ENCODE measurements at regions not wholly inside any gene's neighbourhood (a gene's known extent, or its start where the extent isn't known, plus 50 kb on each side); places are given as distances from the start of the nearest gene placed in this dataset.

- H2AFZ ChIP-seq (ENCODE audit: low read depth, low read length, poor library complexity, severe bottlenecking): no peak overlapping the region
- H3K4me3 ChIP-seq (replicated peaks in 1 of 2; ENCODE audit: low read depth in 1 of 2, low read length in 2 of 2): no peak overlapping the region
- no peak overlapping the region for H3K27ac ChIP-seq (ENCODE audit: low read depth, low read length)
- no peaks in the 10 kb centered on the region for H3K9me3 ChIP-seq (ENCODE audit: control insufficient read depth in 1 of 2, insufficient read depth in 1 of 2, low read depth in 1 of 2, low read length in 2 of 2)
- ChIA-PET RAD21 (ENCODE audit: low non-redundant PET in 1 of 2, low total read pairs in 2 of 2, uncharacterized antibody in 2 of 2, unreplicated experiment in 2 of 2) (no interaction called here), CTCF (interaction anchor here (0.6 to 2.9 kb wide), 6 partner anchors 10 to 335 kb away, joined by 3 to 8 read pairs (median 4); no protein-coding TSS in a partner anchor), POLR2A (no interaction called here)
- H3K27me3 ChIP-seq (ENCODE audit: insufficient read depth, low read length): peaks cover 24% of the 10 kb centered on the region
- no peaks in the 10 kb centered on the region for H3K79me2 ChIP-seq (ENCODE audit: insufficient read depth, low read length)
- H4K20me1 ChIP-seq (ENCODE audit: insufficient read depth): no peaks in the 10 kb centered on the region; the same call in 1 of the 2 replicates
- H3K36me3 ChIP-seq (ENCODE audit: control insufficient read depth in 1 of 2, insufficient read depth in 2 of 2, low read length in 2 of 2): no peaks in the 10 kb centered on the region
- intact Hi-C loops (cut with micrococcal nuclease): loop anchor here (1.0 to 5.0 kb wide), 5 partner anchors 45 to 735 kb away; no protein-coding TSS in a partner anchor
- BruUV-seq (replicated peaks): no TSS peak
- peak; percentile 25; the same call in 1 of the 2 replicates for ATAC-seq
- TF ChIP-seq CTCF (IDR thresholded peaks at IDR 0.05 in 2 of 3, conservative IDR thresholded peaks at IDR 0.05 in 1 of 3; ENCODE audit: borderline replicate concordance in 1 of 3, insufficient read depth in 1 of 3, low read depth in 2 of 3, low read length in 2 of 3) (peak; percentile 54 to 92 (median 77); a peak in 5 of 6 replicates), RAD21 (IDR thresholded peaks at IDR 0.05; ENCODE audit: low read depth) (peak; percentile 68), CBX3 (IDR thresholded peaks at IDR 0.05; ENCODE audit: low read depth) (no peak)
- H3K9me2 ChIP-seq (ENCODE audit: insufficient read depth): no peaks in the 10 kb centered on the region
- DNase-seq (ENCODE audit: low read depth, low spot score): no peak
- no peak overlapping the region for H3K4me2 ChIP-seq (ENCODE audit: low read length)
- H3K9ac ChIP-seq (ENCODE audit: low read length): no peak overlapping the region
- H3K4me1 ChIP-seq (ENCODE audit: control insufficient read depth in 1 of 2, insufficient read depth in 2 of 2, low read length in 2 of 2): no peaks in the 10 kb centered on the region
Measured at GRCh38 chr20:21571841-21572690, 58.2 kb upstream of the NKX2-2 start.

GRCh38 chr20:21570285-21570992, 56.6 kb upstream of the NKX2-2 start:
- H3K4me3 ChIP-seq (replicated peaks in 1 of 2; ENCODE audit: low read depth in 1 of 2, low read length in 2 of 2): no peak overlapping the region
- H3K4me1 ChIP-seq (ENCODE audit: control insufficient read depth in 1 of 2, insufficient read depth in 2 of 2, low read length in 2 of 2): no peaks in the 10 kb centered on the region
- H4K20me1 ChIP-seq (ENCODE audit: insufficient read depth): no peaks in the 10 kb centered on the region; the same call in 1 of the 2 replicates
- H3K9me2 ChIP-seq (ENCODE audit: insufficient read depth): no peaks in the 10 kb centered on the region
- ATAC-seq: no peak
- H3K9me3 ChIP-seq (ENCODE audit: control insufficient read depth in 1 of 2, insufficient read depth in 1 of 2, low read depth in 1 of 2, low read length in 2 of 2): no peaks in the 10 kb centered on the region
- POLR2A ChIA-PET: no interaction called here
- no peak for DNase-seq (ENCODE audit: low read depth, low spot score)
- TF ChIP-seq SRF (IDR thresholded peaks at IDR 0.05; ENCODE audit: low read depth) (no peak), EZH2 (IDR thresholded peaks at IDR 0.05) (no peak), POLR2A (IDR thresholded peaks at IDR 0.05; ENCODE audit: borderline replicate concordance, extremely low read depth, insufficient read depth, insufficient read length) (no peak), CEBPB (IDR thresholded peaks at IDR 0.05; ENCODE audit: low read depth) (no peak), YY1 (IDR thresholded peaks at IDR 0.05; ENCODE audit: extremely low read depth, insufficient replicate concordance, low read depth, low read length) (no peak), SP1 (IDR thresholded peaks at IDR 0.05; ENCODE audit: low read depth) (no peak), ELF1 (IDR thresholded peaks at IDR 0.05; ENCODE audit: borderline replicate concordance, low read depth) (no peak), ZBTB33 (IDR thresholded peaks at IDR 0.05; ENCODE audit: extremely low read depth, insufficient replicate concordance, low read length) (no peak), ZNF274 (IDR thresholded peaks at IDR 0.05; ENCODE audit: low read depth, low read length) (no peak), ZFX (IDR thresholded peaks at IDR 0.05) (no peak), RAD21 (IDR thresholded peaks at IDR 0.05; ENCODE audit: low read depth) (no peak)
- no peak overlapping the region for H2AFZ ChIP-seq (ENCODE audit: low read depth, low read length, poor library complexity, severe bottlenecking)
- CTCF ChIA-PET: interaction anchor here (0.8 to 2.9 kb wide), 5 partner anchors 8 to 333 kb away, joined by 3 to 8 read pairs (median 4); no protein-coding TSS in a partner anchor
- no peak overlapping the region for H3K9ac ChIP-seq (ENCODE audit: low read length)
- no peaks in the 10 kb centered on the region for H3K79me2 ChIP-seq (ENCODE audit: insufficient read depth, low read length)
- BruUV-seq (replicated peaks): no TSS peak
- no peaks in the 10 kb centered on the region for H3K36me3 ChIP-seq (ENCODE audit: control insufficient read depth in 1 of 2, insufficient read depth in 2 of 2, low read length in 2 of 2)
- no peak overlapping the region for H3K4me2 ChIP-seq (ENCODE audit: low read length)
- H3K27me3 ChIP-seq (ENCODE audit: insufficient read depth, low read length): peaks cover 17% of the 10 kb centered on the region
- H3K27ac ChIP-seq (ENCODE audit: low read depth, low read length): no peak overlapping the region
- intact Hi-C loops (cut with micrococcal nuclease): loop anchor here (5.0 kb wide), 4 partner anchors 43 to 708 kb away; no protein-coding TSS in a partner anchor
- RAD21 ChIA-PET (ENCODE audit: low non-redundant PET in 1 of 2, low total read pairs in 2 of 2, uncharacterized antibody in 2 of 2, unreplicated experiment in 2 of 2): no interaction called here
